Glutamatergic neuron (in vitro differentiated cells): ENCODE measurements at regions not wholly inside any gene's neighbourhood (a gene's known extent, or its start where the extent isn't known, plus 50 kb on each side); places are given as distances from the start of the nearest gene placed in this dataset.
A peak's percentile ranks its signal among the peaks of the same experiment; 100 is the strongest.

Experiments
- DNase-seq: peaks from one replicate; pipeline ENCODE4 v3.0.0; 2022
- H3K27ac Mint-ChIP-seq: one replicate; pipeline ENCODE4 v1.8.0; 2020; ENCODE audit warnings: mild to moderate bottlenecking, mixed read lengths, inconsistent platforms; ENCODE audit not compliant: unreplicated experiment
- H3K27me3 Mint-ChIP-seq: one replicate; pipeline ENCODE4 v1.8.0; 2020; ENCODE audit warnings: mild to moderate bottlenecking, moderate library complexity, mixed read lengths, inconsistent platforms; ENCODE audit not compliant: unreplicated experiment
- H3K36me3 Mint-ChIP-seq: one replicate; pipeline ENCODE4 v1.8.0; 2020; ENCODE audit warnings: mild to moderate bottlenecking, mixed read lengths, inconsistent platforms; ENCODE audit not compliant: unreplicated experiment
- H3K4me1 Mint-ChIP-seq: one replicate; pipeline ENCODE4 v1.8.0; 2020; ENCODE audit warnings: mild to moderate bottlenecking, low read depth, mixed read lengths, inconsistent platforms; ENCODE audit not compliant: unreplicated experiment
- H3K4me3 Mint-ChIP-seq: one replicate; pipeline ENCODE4 v1.8.0; 2020; ENCODE audit warnings: mild to moderate bottlenecking, mixed read lengths, inconsistent platforms; ENCODE audit not compliant: unreplicated experiment
- H3K9me3 Mint-ChIP-seq: one replicate; pipeline ENCODE4 v1.8.0; 2020; ENCODE audit warnings: mild to moderate bottlenecking, moderate library complexity, mixed read lengths, inconsistent platforms; ENCODE audit not compliant: unreplicated experiment
- CTCF ChIP-seq: fragments of 200-600 bp; sonication (generic); IDR thresholded peaks from one replicate; pipeline ENCODE4 v1.5.0; 2021; ENCODE audit not compliant: partially characterized antibody, unreplicated experiment

GRCh38 chr14:21997300-21997699 is 323.7 kb upstream of the OR4E1 start:
- Mint-ChIP-seq H3K27ac (no peak overlapping the region), H3K27me3 (no peaks in the 10 kb centered on the region), H3K4me1 (no peaks in the 10 kb centered on the region), H3K4me3 (no peak overlapping the region), H3K36me3 (no peaks in the 10 kb centered on the region), H3K9me3 (peaks cover 2% of the 10 kb centered on the region)
- TF ChIP-seq CTCF, result no peak
- DNase-seq, result peak; percentile 15

GRCh38 chr14:21995332-21995731 is 321.7 kb upstream of the OR4E1 start:
- Mint-ChIP-seq H3K36me3 (no peaks in the 10 kb centered on the region), H3K27ac (no peak overlapping the region), H3K27me3 (no peaks in the 10 kb centered on the region), H3K4me3 (no peak overlapping the region), H3K4me1 (no peaks in the 10 kb centered on the region), H3K9me3 (peaks cover 4% of the 10 kb centered on the region)
- no peak for DNase-seq
- TF ChIP-seq CTCF, result no peak

GRCh38 chr14:21993837-21994236 is 320.2 kb upstream of the OR4E1 start:
- Mint-ChIP-seq H3K4me1 (no peaks in the 10 kb centered on the region), H3K4me3 (no peak overlapping the region), H3K27ac (no peak overlapping the region), H3K36me3 (no peaks in the 10 kb centered on the region), H3K27me3 (no peaks in the 10 kb centered on the region), H3K9me3 (peaks cover 4% of the 10 kb centered on the region)
- DNase-seq, result no peak
- TF ChIP-seq CTCF, result no peak

GRCh38 chr14:21993070-21993469 is 319.5 kb upstream of the OR4E1 start:
- no peak for DNase-seq
- Mint-ChIP-seq H3K4me3 (no peak overlapping the region), H3K4me1 (no peaks in the 10 kb centered on the region), H3K9me3 (peaks cover 4% of the 10 kb centered on the region), H3K36me3 (no peaks in the 10 kb centered on the region), H3K27ac (no peak overlapping the region), H3K27me3 (no peaks in the 10 kb centered on the region)
- no peak for TF ChIP-seq CTCF

- H3K9me3 Mint-ChIP-seq, result peaks cover 4% of the 10 kb centered on the region
- H3K4me3 Mint-ChIP-seq, result no peak overlapping the region
- H3K36me3 Mint-ChIP-seq, result no peaks in the 10 kb centered on the region
- no peak overlapping the region for H3K27ac Mint-ChIP-seq
- no peaks in the 10 kb centered on the region for H3K27me3 Mint-ChIP-seq
- no peak for DNase-seq
- no peaks in the 10 kb centered on the region for H3K4me1 Mint-ChIP-seq
- no peak for TF ChIP-seq CTCF
Measured at GRCh38 chr14:21991130-21991529, 317.5 kb upstream of the OR4E1 start.
